GM18519 (cell line): ENCODE measurements at regions not wholly inside any gene's neighbourhood (a gene's known extent, or its start where the extent isn't known, plus 50 kb on each side); places are given as distances from the start of the nearest gene placed in this dataset.
A peak's percentile ranks its signal among the peaks of the same experiment; 100 is the strongest.

ENCODE experiments used
- ATAC-seq: cut with Tn5 transposase; IDR thresholded peaks from one replicate; pipeline ENCODE4 v1.9.1; 2021; ENCODE audit warnings: mild to moderate bottlenecking, moderate library complexity; ENCODE audit not compliant: unreplicated experiment, low FRiP score

DNA sequence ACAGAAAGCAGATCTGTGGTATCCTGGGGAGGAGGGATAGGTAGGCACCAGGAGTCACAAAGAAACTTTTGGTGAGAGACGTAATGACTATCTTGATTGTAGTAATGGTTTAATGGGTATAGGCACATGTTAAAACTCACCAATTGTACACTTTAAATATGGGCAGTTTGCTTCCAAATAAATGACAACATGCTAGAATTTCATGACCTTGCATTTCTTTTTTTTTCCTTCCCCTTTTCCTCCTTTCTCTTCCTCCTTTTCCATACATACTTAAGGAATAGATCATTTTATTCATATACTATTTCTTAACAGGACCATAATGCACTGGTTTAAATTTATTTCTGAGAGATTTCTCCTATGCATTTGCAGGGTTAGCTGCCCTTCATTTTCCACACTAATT is 341.8 kb downstream of the TMEM182 start:
- no peak for ATAC-seq

DNA sequence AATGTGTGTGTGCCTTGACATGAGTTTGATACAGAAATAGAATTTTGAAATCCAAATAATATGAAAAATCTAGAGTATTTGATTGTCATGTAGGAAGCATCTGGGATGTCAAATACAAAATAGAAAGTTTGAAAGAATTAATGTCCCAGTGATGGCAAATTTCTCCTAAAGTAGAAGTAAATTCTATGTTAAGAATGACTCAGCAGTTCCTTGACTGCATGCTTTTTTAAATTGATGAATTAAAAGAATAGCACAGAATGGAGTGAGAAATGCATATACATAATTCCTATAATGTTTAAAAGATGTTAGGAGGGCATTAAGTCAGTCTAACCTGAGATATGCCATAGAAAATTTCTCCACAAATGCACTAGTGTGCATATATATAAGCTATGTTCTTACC is 357.5 kb downstream of the TMEM182 start:
- ATAC-seq, result no peak

DNA sequence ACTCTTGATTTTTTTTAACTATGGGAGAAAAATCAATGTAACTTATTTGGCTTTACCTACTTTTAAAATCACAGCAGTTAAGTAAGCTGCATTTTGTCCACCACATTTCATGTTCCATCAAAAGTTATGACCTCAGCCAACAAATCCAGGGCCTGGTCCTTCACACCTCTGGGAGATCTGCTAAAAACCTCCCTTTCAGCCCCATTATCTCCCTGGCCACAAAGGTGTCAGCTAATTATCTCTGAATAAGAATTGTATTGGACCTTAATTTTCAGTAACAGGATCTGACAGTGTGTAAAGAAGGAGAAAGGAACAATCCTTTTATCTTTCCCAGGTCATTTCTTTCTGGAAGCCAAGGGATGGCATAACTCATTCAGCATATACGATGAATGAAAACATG is 359.3 kb downstream of the TMEM182 start:
- no peak for ATAC-seq

DNA sequence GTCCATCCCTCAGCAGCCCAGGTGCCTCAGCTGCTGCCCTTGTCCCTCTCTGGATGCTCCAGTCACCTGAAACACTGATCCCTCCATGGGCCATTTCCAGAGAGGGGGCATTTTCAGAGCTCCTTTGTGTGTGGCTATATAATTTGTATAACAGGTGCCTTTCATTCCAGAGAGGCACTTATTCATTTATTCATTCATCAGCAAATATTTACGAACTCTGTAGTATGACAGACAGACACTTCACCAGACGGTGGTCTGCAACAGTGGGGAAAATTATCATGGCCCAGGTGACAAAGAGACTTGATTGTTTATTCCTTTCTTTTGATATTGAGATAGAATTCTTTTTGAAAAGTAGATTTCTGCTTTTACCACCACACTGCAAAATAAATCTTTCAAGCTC is 361.7 kb downstream of the TMEM182 start:
- no peak for ATAC-seq

DNA sequence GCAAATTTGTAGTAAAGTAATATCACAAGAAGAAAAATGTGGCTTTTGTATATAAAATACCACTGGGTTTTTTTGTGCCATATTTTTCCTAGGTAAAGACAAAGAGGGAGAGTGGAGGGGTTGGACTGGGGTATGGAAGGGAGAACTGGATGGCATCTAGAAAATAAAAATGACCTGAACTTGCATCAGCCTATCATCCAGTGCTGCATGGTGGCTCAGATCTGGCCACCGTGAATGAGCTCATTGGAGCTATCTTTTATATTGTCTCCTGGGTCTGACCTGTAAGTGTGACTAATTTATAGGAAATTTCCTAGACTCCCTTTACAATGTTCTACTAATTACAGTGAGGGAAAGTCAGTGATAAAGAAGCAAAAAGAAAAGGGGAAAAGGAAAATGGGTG is 369.0 kb downstream of the TMEM182 start:
- ATAC-seq, result no peak

DNA sequence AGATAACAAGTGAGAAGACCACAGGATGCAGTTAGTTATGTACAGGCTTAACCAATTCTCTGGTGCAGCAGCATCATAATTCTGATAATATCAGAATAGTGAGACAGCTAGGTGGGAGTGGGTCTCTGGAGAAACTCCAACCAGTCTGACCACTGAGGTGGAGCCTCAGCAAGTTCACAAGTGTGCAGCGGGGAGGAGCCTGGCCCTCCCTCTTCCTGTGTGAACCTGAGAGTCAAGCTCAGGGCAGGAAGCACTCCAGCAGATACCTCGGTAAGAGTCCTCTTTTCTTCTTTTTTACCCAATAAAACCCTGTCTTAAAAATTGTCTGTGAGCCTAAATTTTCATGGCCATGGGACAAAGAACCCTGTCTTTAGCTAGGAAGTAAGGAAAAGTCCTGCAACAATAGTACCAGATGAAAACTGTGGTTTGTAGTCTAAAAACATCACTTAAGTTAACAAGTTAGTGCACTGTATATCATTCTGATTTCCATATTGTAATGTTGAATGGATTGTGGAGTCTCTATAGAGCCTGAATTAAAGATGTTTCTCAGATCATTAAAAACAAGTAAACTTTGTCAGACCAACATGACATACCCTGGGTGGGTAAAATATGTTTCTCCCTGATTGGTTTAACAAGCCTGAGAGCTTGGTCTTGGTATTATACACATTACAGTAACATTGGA is 370.8 kb downstream of the TMEM182 start:
- no peak for ATAC-seq

DNA sequence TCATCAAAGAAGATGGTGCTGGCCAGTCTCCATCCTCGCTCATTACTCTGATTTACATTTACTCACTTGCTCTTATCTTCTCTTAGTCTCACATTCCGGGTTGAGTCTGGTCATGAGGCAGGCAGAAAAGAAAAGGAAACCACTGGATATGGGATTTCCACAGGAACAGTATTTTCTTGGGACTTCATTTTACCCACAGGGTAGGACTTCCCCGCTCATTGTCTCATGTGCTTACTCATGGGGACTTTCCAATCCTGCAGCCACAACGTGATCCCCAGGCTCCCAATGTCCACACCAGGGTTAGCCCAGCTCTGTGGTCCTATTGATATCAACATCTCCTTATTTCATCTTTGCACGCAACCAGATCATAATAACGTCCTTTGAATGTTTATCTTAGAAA is 373.8 kb downstream of the TMEM182 start:
- ATAC-seq, result no peak

DNA sequence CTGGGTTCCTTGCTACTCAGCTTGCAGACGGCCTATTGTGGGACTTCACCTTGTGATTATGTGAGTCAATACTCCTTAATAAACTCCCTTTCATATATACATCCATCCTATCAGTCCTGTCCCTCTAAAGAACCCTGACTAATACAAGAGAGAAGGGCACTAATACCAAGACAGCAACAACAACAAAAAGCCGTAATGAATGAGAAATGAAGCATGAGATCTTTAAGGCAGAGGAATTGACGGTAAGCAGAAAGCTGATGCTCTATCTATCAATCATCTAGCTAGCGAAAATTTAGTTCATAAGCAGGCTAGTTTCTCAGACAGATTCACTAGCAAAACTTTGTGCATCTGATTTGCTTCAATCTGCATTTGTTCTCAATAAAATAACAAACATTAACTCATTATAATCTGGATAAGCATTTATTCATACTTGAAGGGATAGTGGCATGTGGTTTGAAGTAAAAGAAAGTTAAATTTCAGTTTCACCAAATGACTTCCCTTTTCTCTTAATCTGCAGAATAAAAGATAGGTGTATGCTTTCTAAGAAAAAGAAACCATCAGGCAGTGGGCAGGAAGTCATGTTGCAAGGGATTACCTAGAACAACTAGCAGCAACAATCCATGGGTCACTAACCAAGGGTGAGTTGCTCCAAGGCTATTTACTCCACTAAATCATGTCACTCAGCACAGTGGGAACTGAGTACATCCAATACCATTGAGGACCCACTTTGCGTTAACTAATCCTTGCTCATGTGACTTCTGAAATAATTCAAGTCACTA is 376.5 kb downstream of the TMEM182 start:
- ATAC-seq, result no peak

DNA sequence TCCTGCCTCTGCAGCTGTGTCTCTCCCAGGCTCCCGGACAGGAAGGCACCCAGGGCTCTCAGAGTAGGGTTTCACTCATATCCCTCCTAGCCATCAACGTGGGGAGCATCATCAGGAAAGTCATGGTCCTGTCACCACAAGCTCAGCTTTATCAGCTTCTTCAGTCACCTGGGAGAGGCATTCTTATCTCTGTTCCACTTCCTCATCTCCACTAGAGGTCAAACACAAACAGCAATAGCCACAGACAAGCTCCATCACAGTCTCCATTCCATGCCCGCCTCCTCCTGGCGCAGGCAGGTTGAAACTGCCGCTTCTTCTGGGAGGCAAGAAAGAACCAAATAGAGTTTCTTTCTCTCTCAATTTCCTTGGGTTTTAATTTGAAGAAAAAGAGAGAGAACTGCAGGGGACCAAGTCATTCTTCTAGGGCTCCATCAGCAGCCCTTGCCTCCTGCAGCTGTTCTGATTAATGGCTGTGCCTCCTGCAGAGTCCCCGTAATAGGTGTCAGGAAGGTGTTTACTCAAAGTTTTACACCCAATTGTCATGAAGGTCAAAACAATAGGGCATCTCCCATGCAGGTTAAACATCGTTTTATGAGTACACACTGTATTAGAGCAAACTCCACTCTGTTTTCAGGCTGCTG is 377.9 kb downstream of the TMEM182 start:
- no peak for ATAC-seq

DNA sequence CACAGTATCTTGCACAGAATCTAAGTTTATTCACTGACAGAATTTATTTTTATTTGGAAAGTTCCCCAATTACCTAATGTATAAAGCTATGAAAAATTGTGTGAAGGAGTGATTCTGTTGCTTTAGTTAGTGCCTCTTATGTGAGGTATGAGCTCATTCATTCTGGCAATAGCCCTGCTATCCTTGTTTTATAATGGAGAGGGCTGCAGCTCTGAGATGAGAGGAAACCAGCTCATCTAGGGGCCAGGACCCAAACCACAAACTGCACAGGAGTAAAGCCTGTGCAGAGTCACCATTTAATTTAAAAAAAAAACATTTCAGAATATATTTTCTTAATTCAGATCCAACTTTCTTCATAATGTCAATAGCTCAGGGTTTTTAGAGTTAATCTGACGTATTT is 383.0 kb downstream of the TMEM182 start:
- no peak for ATAC-seq

DNA sequence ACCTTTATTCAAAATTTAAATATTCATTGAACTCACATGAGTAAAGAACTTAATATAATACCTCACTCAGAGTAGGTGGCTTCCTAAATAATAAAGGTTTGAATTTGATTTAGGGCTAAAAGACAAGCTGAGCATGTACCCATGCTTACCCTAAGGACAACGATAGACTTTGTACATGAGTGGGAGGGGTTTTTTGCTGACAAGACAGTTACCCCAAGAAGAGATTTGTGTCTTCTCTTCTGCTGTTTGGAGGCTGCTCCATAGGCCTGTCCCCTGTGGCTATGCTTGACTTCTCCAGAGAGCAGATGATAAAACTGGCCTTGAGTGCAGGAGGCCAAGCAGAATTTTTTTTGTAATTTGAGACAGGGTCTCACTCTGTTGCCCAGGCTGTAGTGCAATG is 383.9 kb downstream of the TMEM182 start:
- ATAC-seq, result no peak

DNA sequence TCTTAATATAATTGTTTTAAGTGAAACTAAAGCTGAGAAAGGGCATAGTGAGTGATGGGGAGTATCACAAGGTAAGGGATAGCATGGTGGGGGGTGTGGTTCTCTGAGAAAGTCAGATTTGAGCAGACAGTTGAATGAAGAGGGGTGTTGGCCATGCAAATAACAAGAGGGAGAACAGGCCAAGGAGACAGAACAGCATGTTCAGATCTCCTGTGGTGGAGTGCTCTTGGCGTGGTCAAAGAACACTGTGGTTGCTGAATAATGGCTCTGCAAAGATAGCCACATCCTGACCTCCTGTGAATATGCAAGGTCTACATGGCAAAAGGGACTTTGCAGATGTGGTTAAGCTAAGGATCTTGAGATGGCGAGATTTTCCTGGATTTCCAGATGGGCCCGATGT is 389.2 kb downstream of the TMEM182 start:
- ATAC-seq, result no peak

DNA sequence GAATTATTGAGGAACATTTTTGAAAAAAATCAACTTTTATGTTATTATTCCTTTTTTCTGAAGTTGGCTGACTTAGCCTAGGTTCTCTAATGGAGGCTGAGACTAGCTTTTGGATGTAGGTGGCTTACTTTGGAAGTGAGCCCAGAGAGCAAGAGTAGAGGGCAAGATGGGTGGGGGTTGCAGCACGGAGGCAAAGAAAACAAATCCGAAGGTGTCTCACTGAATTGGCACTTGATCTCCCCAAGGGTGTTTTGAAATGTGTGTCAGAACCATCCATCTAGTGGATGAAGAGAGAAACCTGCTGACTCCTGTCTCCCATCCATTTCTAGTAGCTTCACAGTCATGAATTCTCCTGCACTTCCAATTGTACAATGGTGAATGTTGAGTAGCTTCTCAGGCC is 390.7 kb downstream of the TMEM182 start:
- ATAC-seq, result no peak

DNA sequence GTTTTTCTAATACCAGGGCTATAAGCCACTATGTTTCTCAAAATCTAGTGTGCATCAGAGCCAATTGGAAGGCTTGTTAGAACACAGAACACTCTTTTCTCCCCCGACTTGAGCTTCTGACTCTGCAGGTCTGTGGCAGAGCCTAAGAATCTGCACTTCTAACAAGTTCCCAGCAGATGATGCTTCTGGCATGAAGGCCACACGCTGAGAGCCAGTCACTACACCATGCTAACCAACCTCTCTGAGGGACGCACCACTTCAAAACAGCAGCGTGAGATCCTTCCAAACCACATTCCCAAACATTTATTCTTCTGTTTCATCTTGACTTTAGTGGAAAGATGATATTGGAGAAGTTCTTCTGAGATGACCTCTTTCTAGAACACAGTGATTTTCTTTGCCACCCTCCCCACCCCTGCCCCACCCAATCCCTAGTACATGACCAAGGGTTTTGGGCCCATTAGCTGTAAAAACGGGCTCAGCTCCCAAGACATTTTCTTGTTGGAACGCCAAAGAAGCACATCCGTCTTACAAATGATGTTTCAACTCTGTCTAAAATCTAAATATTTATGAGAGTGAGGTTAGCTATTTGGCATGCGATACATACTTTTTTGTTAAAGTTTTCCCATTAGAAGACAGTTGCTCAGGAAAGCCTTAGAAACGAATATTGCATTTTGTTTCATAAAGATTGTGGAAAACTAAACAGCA is 391.9 kb downstream of the TMEM182 start:
- ATAC-seq, result no peak

DNA sequence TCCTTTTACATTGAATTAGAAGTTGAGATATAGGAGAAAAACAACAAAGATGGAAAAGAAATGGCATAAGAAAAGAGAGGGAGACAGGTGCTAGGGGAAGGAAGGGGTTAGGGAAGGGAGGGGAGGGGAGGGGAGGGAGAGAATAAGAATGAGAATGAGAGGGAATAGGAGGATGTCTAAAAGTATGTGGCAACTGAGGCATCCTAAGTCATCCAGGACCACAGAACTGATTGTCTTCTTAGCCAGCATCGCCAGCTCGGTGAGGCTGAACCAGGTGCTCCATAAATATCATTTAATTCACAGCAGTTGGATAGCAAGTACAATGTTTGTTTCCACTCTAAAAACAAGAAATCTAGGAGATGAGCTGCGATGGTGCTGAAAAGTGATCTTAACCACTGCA is 393.5 kb downstream of the TMEM182 start:
- ATAC-seq, result no peak

DNA sequence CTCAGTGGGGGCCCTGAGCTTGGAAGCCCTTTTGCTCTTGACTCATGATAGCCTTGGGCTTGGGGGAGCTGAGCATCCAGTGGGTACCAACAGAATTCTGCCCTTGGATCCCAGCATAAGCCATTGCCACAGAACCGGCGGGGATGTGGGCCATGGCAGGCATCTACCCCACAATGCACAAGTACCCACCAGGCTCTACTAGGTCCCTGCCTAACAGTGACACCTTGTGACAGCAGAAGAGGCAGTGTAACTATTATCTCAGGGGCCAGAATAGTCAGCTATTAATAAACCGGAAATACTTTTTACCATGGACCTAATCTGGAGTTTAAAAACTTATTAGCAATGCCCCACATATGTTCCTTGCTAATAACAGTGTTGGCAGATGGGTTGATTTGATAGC is 397.2 kb downstream of the TMEM182 start:
- no peak for ATAC-seq

DNA sequence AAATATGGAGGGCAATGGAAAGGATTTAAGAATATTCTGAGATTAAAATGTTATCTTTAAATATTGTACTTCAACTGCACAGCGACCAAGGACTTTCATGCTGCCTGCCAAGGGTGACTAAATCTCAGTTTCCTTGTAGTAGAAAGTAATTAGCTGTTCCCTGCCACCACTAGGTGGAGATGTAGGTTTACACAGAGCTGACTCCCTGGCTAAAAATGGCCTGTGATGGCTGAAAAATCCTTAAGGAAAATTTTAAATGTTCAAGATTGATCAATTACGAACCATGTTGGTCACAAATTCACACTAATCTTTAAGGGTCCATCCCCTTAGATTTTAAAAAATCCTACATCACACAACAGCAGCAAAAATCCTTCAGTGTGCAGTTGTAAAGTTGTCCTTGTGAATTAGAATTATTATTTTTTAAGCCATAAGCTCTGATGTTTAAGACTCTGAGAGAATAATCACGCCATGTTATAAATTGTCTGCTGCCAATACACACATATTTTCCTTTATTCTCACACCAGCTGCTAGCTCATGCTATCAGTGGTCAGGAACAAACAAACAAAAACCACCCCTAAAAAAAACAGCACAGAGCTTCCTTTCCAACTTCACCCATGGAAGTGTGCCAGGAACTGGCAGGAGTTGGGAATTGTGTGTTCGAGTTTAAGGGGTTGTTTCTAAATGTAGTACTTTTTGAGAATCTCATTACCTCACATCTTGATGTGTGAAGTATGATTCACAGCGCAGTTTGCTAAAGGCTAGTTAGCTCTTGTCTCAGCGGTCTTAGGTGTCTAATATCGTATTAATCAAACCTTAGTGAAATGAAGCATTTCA is 399.8 kb downstream of the TMEM182 start:
- peak; percentile 62 for ATAC-seq

DNA sequence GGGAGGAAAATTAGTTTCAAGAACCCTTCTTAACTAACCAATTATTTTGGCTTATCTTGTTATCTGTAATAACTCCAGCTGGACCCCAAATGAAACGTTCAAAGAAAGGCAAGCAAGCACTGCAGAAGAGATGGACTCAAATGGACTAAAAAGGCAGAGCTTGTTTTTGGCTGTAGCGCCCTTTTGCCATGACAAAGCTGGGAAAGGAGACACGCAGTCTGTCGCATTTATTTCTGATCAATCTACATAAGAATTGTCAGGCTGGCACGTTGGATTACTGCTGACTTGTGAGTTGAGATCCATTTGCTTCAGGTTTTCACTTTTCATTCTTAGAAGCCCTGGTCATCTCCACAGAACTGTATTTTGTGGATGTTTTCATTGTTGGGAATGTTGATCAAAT is 402.9 kb downstream of the TMEM182 start:
- no peak for ATAC-seq

DNA sequence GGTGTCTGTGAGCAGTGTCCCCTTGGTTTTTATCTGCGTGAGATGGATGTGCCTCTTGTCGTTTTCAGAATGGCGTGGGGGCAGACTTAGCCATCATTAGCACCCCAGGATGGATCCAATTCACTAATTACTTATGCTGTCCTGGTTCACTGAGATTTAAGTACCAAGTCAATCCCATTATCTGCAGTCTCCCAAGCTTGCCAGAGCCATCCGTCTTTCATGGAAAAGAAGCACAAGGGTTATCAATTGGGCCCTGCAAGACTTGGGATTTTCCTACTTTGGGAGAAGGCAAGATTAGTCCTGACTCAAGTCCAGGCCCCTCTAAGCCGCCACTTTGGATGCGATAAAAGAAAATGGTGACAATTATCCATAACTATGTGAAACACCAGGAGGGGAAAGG is 404.0 kb downstream of the TMEM182 start:
- no peak for ATAC-seq
